H1 (cell line): ENCODE measurements at regions not wholly inside any gene's neighbourhood (a gene's known extent, or its start where the extent isn't known, plus 50 kb on each side); places are given as distances from the start of the nearest gene placed in this dataset.

Experiments used
- CTCF ChIA-PET: fragments of 300-600 bp; sonication (Branson Sonifier 250); formaldehyde crosslinking; loops from one replicate; lab custom pipeline; 2021; ENCODE audit not compliant: partially characterized antibody; lab: Charles Lee
- POLR2A ChIA-PET: fragments of 300-600 bp; sonication (Branson Sonifier 250); formaldehyde crosslinking; loops from one replicate; lab custom pipeline; 2021; ENCODE audit warnings: inconsistent platforms; ENCODE audit not compliant: partially characterized antibody; lab: Charles Lee
- DNase-seq, 2 experiments: peaks; one replicate each; pipeline versions ENCODE4 v3.0.0 to v3.0.0-alpha.2; 2010 to 2022; ENCODE audit warnings: low spot score in 2 of 2, low read depth in 1 of 2, mixed read lengths in 1 of 2
- FAIRE-seq: peaks from 2 replicates; lab custom pipeline; 2011; peaks lifted over from hg19 to GRCh38; lab: Jason Lieb, UNC
- H2AFZ ChIP-seq: 2 replicates; pipeline ENCODE4 v1.8.1; 2012; ENCODE audit warnings: low read length, inconsistent platforms
- H2AK5ac ChIP-seq: 2 replicates; pipeline ENCODE4 v1.6.1; 2013; ENCODE audit warnings: low read depth, low read length
- H2BK120ac ChIP-seq: replicated peaks from 2 replicates; pipeline ENCODE3; 2013; ENCODE audit warnings: low read depth, low read length, inconsistent platforms
- H2BK12ac ChIP-seq: 2 replicates; pipeline ENCODE4 v1.6.1; 2013; ENCODE audit warnings: low read depth, low read length
- H2BK15ac ChIP-seq: 2 replicates; pipeline ENCODE4 v1.6.1; 2013; ENCODE audit warnings: low read length
- H2BK20ac ChIP-seq: 2 replicates; pipeline ENCODE4 v1.6.1; 2013; ENCODE audit warnings: low read length
- H2BK5ac ChIP-seq: 2 replicates; pipeline ENCODE4 v1.6.1; 2013; ENCODE audit warnings: low read depth, low read length
- H3K14ac ChIP-seq: 2 replicates; pipeline ENCODE4 v1.6.1; 2013; ENCODE audit warnings: inconsistent platforms; ENCODE audit not compliant: insufficient read length
- H3K18ac ChIP-seq: 2 replicates; pipeline ENCODE4 v1.6.1; 2013; ENCODE audit warnings: low read length; ENCODE audit errors: extremely low read depth
- H3K23ac ChIP-seq: 2 replicates; pipeline ENCODE4 v1.6.1; 2013; ENCODE audit warnings: inconsistent platforms; ENCODE audit not compliant: insufficient read length
- H3K23me2 ChIP-seq: 2 replicates; pipeline ENCODE4 v1.6.1; 2013; ENCODE audit warnings: low read depth, low read length
- H3K27ac ChIP-seq: 2 replicates; pipeline ENCODE4 v1.6.1; 2011; ENCODE audit warnings: low read depth, low read length, inconsistent platforms
- H3K27me3 ChIP-seq, 4 experiments: replicated peaks in 1 of 4; 1 replicate in 1 of 4; 2 replicates in 3 of 4; pipeline versions ENCODE4 v1.6.1 to v1.8.1; 2011 to 2013; ENCODE audit warnings: low read length in 3 of 4, mild to moderate bottlenecking in 3 of 4, inconsistent platforms in 2 of 4, mixed read lengths in 2 of 4, moderate library complexity in 1 of 4; ENCODE audit not compliant: control insufficient read depth in 3 of 4, insufficient read depth in 3 of 4; ENCODE audit errors: extremely low read depth in 1 of 4
- H3K36me3 ChIP-seq, 4 experiments: 2 replicates each; pipeline versions ENCODE4 v1.6.1 to v1.8.1; 2011 to 2013; ENCODE audit warnings: mild to moderate bottlenecking in 4 of 4, low read length in 3 of 4, moderate library complexity in 2 of 4, control low read depth in 1 of 4, inconsistent platforms in 1 of 4; ENCODE audit not compliant: insufficient read depth in 4 of 4, control insufficient read depth in 2 of 4
- H3K4ac ChIP-seq: replicated peaks from 2 replicates; pipeline ENCODE3; 2013; ENCODE audit warnings: low read length, low read depth, mixed read lengths, inconsistent platforms; ENCODE audit not compliant: insufficient read length
- H3K4me1 ChIP-seq, 4 experiments: replicated peaks in 1 of 4; 1 replicate in 1 of 4; 2 replicates in 3 of 4; pipeline versions ENCODE4 v1.6.1 to v1.8.1; 2011 to 2013; ENCODE audit warnings: low read length in 3 of 4, inconsistent platforms in 2 of 4, mixed read lengths in 1 of 4; ENCODE audit not compliant: insufficient read depth in 4 of 4, control insufficient read depth in 3 of 4
- H3K4me2 ChIP-seq, 2 experiments: 2 replicates each; pipeline versions ENCODE4 v1.6.1 to v1.8.1; 2011 to 2013; ENCODE audit warnings: low read depth in 2 of 2, low read length in 2 of 2, control low read depth in 1 of 2, inconsistent platforms in 1 of 2, mild to moderate bottlenecking in 1 of 2; ENCODE audit not compliant: insufficient read depth in 1 of 2
- H3K4me3 ChIP-seq, 4 experiments: fragments of 200-600, 300-600 bp in 1 of 4; sonication (generic), shearing (Covaris generic), sonication (Bioruptor Twin) in 1 of 4; 2 replicates each; pipeline versions ENCODE4 v1.5.1 to v1.8.1; 2011 to 2016; ENCODE audit warnings: low read length in 4 of 4, low read depth in 3 of 4, control low read depth in 2 of 4, inconsistent platforms in 2 of 4, mild to moderate bottlenecking in 2 of 4, mixed read lengths in 1 of 4, moderate library complexity in 1 of 4; ENCODE audit not compliant: insufficient read depth in 2 of 4; ENCODE audit errors: extremely low read depth in 1 of 4
- H3K56ac ChIP-seq: replicated peaks from 2 replicates; pipeline ENCODE3; 2013; ENCODE audit warnings: low read depth, mild to moderate bottlenecking, mixed read lengths, low read length, inconsistent platforms; ENCODE audit not compliant: insufficient read length
- H3K79me1 ChIP-seq: 2 replicates; pipeline ENCODE4 v1.6.1; 2013; ENCODE audit warnings: low read depth, low read length, control low read depth
- H3K79me2 ChIP-seq, 2 experiments: 2 replicates each; pipeline versions ENCODE4 v1.6.1 to v1.8.1; 2012 to 2013; ENCODE audit warnings: low read length in 2 of 2, mild to moderate bottlenecking in 2 of 2, inconsistent platforms in 1 of 2; ENCODE audit not compliant: insufficient read depth in 2 of 2, control insufficient read depth in 1 of 2
- H3K9ac ChIP-seq, 4 experiments: replicated peaks in 1 of 4; 1 replicate in 1 of 4; 2 replicates in 3 of 4; pipeline versions ENCODE4 v1.6.1 to v1.8.1; 2011 to 2013; ENCODE audit warnings: low read depth in 3 of 4, low read length in 3 of 4, control low read depth in 2 of 4, mild to moderate bottlenecking in 2 of 4, moderate library complexity in 2 of 4, inconsistent platforms in 1 of 4; ENCODE audit errors: extremely low read depth in 1 of 4
- H3K9me3 ChIP-seq, 2 experiments: 2 replicates each; pipeline versions ENCODE4 v1.6.1 to v1.8.1; 2012 to 2013; ENCODE audit warnings: mild to moderate bottlenecking in 2 of 2, moderate library complexity in 2 of 2, control low read depth in 1 of 2, inconsistent platforms in 1 of 2, low read depth in 1 of 2, low read length in 1 of 2, mixed read lengths in 1 of 2; ENCODE audit not compliant: insufficient read depth in 2 of 2
- H4K20me1 ChIP-seq, 2 experiments: replicated peaks in 1 of 2; 2 replicates each; pipeline versions ENCODE3 to v1.8.1; 2011 to 2013; ENCODE audit warnings: inconsistent platforms in 2 of 2, low read length in 2 of 2, mild to moderate bottlenecking in 1 of 2; ENCODE audit not compliant: insufficient read depth in 2 of 2, control insufficient read depth in 1 of 2
- H4K5ac ChIP-seq: 2 replicates; pipeline ENCODE4 v1.6.1; 2013; ENCODE audit warnings: low read length, low read depth, mixed read lengths, inconsistent platforms; ENCODE audit not compliant: insufficient read length
- H4K8ac ChIP-seq: 2 replicates; pipeline ENCODE4 v1.8.0; 2013; ENCODE audit warnings: mild to moderate bottlenecking, moderate library complexity, low read length, inconsistent platforms; ENCODE audit not compliant: insufficient read depth; ENCODE audit errors: extremely low read depth
- H4K91ac ChIP-seq: replicated peaks from 2 replicates; pipeline ENCODE3; 2013; ENCODE audit warnings: low read length, mixed read lengths, inconsistent platforms; ENCODE audit not compliant: insufficient read length
- CBX8 ChIP-seq: fragments of 300-800, 300-1000 bp; sonication (generic); IDR thresholded peaks from 2 replicates; pipeline ENCODE4 v1.7.1; 2016; ENCODE audit warnings: low read depth, low read length, borderline replicate concordance
- CREB1 ChIP-seq: IDR thresholded peaks from 2 replicates; pipeline ENCODE4 v1.6.1; 2012; ENCODE audit warnings: inconsistent platforms
- CTBP2 ChIP-seq: IDR thresholded peaks from 2 replicates; pipeline ENCODE4 v1.7.0; 2011; ENCODE audit warnings: borderline replicate concordance, mild to moderate bottlenecking, moderate library complexity, mixed read lengths, low read length; ENCODE audit not compliant: insufficient read depth, insufficient read length
- CTCF ChIP-seq, 3 experiments: IDR thresholded peaks; 1 replicate in 2 of 3; 2 replicates in 1 of 3; pipeline versions ENCODE4 v1.5.1 to v1.6.1; 2011; ENCODE audit warnings: low read length in 3 of 3, mild to moderate bottlenecking in 3 of 3, inconsistent platforms in 2 of 3, low read depth in 1 of 3, moderate library complexity in 1 of 3; ENCODE audit not compliant: insufficient read depth in 1 of 3; ENCODE audit errors: control extremely low read depth in 1 of 3
- EZH2 ChIP-seq: fragments of 200-600 bp; sonication (generic); IDR thresholded peaks from 2 replicates; pipeline ENCODE4 v1.7.1; 2012; ENCODE audit warnings: low read depth, mild to moderate bottlenecking, moderate library complexity, low read length, inconsistent platforms; ENCODE audit not compliant: severe bottlenecking
- GABPA ChIP-seq: IDR thresholded peaks from 2 replicates; pipeline ENCODE4 v1.6.1; 2011; ENCODE audit warnings: mild to moderate bottlenecking, low read length, moderate library complexity, borderline replicate concordance; ENCODE audit not compliant: insufficient read depth
- JUND ChIP-seq: IDR thresholded peaks from 2 replicates; pipeline ENCODE4 v1.6.1; 2011; ENCODE audit warnings: mild to moderate bottlenecking, improper control_type of control experiment, low read length
- NANOG ChIP-seq: IDR thresholded peaks from 2 replicates; pipeline ENCODE4 v1.6.1; 2011; ENCODE audit warnings: low read length, low read depth, mild to moderate bottlenecking, inconsistent platforms; ENCODE audit not compliant: insufficient read depth, poor library complexity, severe bottlenecking
- POLR2AphosphoS5 ChIP-seq: IDR thresholded peaks from 2 replicates; pipeline ENCODE4 v1.6.1; 2011; ENCODE audit warnings: low read depth, low read length
- SAP30 ChIP-seq: fragments of 300-600 bp; sonication (generic); IDR thresholded peaks from 2 replicates; pipeline ENCODE4 v1.7.1; 2012; ENCODE audit warnings: low read length, moderate library complexity, mild to moderate bottlenecking, inconsistent platforms; ENCODE audit not compliant: insufficient read depth, insufficient replicate concordance
- SIRT6 ChIP-seq: IDR thresholded peaks from one replicate; pipeline ENCODE4 v1.7.1; 2012; ENCODE audit warnings: low read length, inconsistent platforms
- SP4 ChIP-seq: IDR thresholded peaks from 2 replicates; pipeline ENCODE4 v1.6.1; 2012; ENCODE audit warnings: low read length, inconsistent platforms
- YY1 ChIP-seq: IDR thresholded peaks from 2 replicates; pipeline ENCODE4 v1.6.1; 2011; ENCODE audit warnings: low read depth, mild to moderate bottlenecking, low read length
- WGBS, 2 experiments: shearing (Covaris generic) in 1 of 2; methylation state at CpG; one replicate each; pipeline versions ENCODE4 v1.1.6 to v1.1.7; 2013 to 2015; ENCODE audit warnings: low lambda C conversion rate in 2 of 2, mixed read lengths in 2 of 2, inconsistent platforms in 1 of 2, low coverage in 1 of 2, missing lambda C conversion rate in 1 of 2; ENCODE audit not compliant: insufficient replicate concordance in 2 of 2, insufficient coverage in 1 of 2, insufficient read length in 1 of 2; ENCODE audit errors: extremely low coverage in 1 of 2, missing lambda C conversion rate in 1 of 2; 5-methylcytosine and 5-hydroxymethylcytosine counted together

DNA sequence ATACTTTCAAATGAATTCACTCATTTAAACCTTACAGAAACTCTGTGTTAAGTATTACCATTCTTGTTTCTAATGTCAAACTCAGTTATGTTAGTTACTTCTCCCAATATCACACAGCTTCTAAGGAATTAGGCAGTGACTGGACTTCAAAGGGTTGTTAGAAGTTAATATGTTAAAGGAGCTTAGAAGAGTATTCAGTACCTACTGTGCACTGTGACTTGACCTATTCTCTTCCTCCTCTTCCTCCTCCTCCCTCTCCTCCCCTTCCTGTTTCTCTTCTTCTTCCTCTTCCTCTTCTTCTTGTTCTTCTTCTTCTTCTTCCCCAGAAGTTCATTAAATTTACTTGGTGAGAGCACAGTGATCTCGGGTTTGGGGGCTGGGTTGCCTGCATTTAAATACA is 325.6 kb upstream of the SLC35B3 start:
- H3K23ac ChIP-seq, result no peak overlapping the region
- CTCF ChIA-PET, result interaction anchor here (0.6 kb wide), 1 partner anchor 1659 kb away, joined by 3 read pairs; no protein-coding TSS in a partner anchor
- H2BK120ac ChIP-seq, result no peak overlapping the region
- no peak overlapping the region for H3K56ac ChIP-seq
- H3K23me2 ChIP-seq, result no peaks in the 10 kb centered on the region
- 70% methylated on average over 1 of the region's 1 CpG; no CpG with 5 or more reads in 1 of the 2 experiments for WGBS, 2 experiments
- H3K4me1 ChIP-seq, result no peaks in the 10 kb centered on the region
- H2AK5ac ChIP-seq, result no peak overlapping the region
- no peak overlapping the region for H3K27ac ChIP-seq
- FAIRE-seq (no peak), DNase-seq (no peak)
- H3K27me3 ChIP-seq, result no peaks in the 10 kb centered on the region
- H3K36me3 ChIP-seq, result no peaks in the 10 kb centered on the region
- no peak overlapping the region for H4K5ac ChIP-seq
- H3K4ac ChIP-seq, result no peak overlapping the region
- H4K8ac ChIP-seq, result no peak overlapping the region
- H3K79me1 ChIP-seq, result no peaks in the 10 kb centered on the region
- H3K14ac ChIP-seq, result no peak overlapping the region
- H3K79me2 ChIP-seq, result no peaks in the 10 kb centered on the region
- H4K91ac ChIP-seq, result no peak overlapping the region
- H2AFZ ChIP-seq, result no peak overlapping the region
- H2BK15ac ChIP-seq, result no peak overlapping the region
- no peak overlapping the region for H3K18ac ChIP-seq
- H3K4me3 ChIP-seq, result no peak overlapping the region
- no peaks in the 10 kb centered on the region for H4K20me1 ChIP-seq
- H3K9me3 ChIP-seq, result no peaks in the 10 kb centered on the region
- H2BK12ac ChIP-seq, result no peak overlapping the region
- no peak overlapping the region for H2BK20ac ChIP-seq
- POLR2A ChIA-PET, result no interaction called here
- H3K9ac ChIP-seq, result no peak overlapping the region
- H3K4me2 ChIP-seq, result no peak overlapping the region
- no peak overlapping the region for H2BK5ac ChIP-seq
- no peak for TF ChIP-seq CTCF (IDR thresholded peaks at IDR 0.05; ENCODE audit: control extremely low read depth in 1 of 3, insufficient read depth in 1 of 3, low read depth in 1 of 3, low read length in 3 of 3)
- TF ChIP-seq CTBP2, result no peak
- TF ChIP-seq YY1, result no peak
- TF ChIP-seq CBX8, result no peak
- no peak for TF ChIP-seq GABPA
- no peak for TF ChIP-seq SIRT6
- TF ChIP-seq SP4, result no peak
- no peak for TF ChIP-seq CREB1
- no peak for TF ChIP-seq SAP30
- TF ChIP-seq POLR2AphosphoS5, result no peak
- TF ChIP-seq EZH2, result no peak
- TF ChIP-seq JUND, result no peak
- TF ChIP-seq NANOG, result no peak
